Thymus (tissue), 11 donors: ENCODE measurements at regions not wholly inside any gene's neighbourhood (a gene's known extent, or its start where the extent isn't known, plus 50 kb on each side); places are given as distances from the start of the nearest gene placed in this dataset.

Source experiments
- DNase-seq, 9 donors: peaks; one replicate each; pipeline ENCODE4 v3.0.0-alpha.2; 2013; ENCODE audit warnings: low spot score in 9 of 9, low read depth in 6 of 9, missing footprints in 1 of 9
- H3K27ac ChIP-seq, 2 donors: one replicate each; pipeline ENCODE4 v1.5.1; 2013; ENCODE audit warnings: control low read depth in 1 of 2, low read depth in 1 of 2, low read length in 1 of 2, mild to moderate bottlenecking in 1 of 2, moderate library complexity in 1 of 2
- H3K27me3 ChIP-seq, 2 donors: one replicate each; pipeline ENCODE4 v1.5.1; 2013; ENCODE audit warnings: low read length in 1 of 2; ENCODE audit not compliant: control insufficient read depth in 2 of 2, insufficient read depth in 1 of 2
- H3K36me3 ChIP-seq, 2 donors: one replicate each; pipeline ENCODE4 v1.5.1; 2013; ENCODE audit warnings: low read length in 1 of 2, mild to moderate bottlenecking in 1 of 2, moderate library complexity in 1 of 2; ENCODE audit not compliant: control insufficient read depth in 2 of 2, insufficient read depth in 2 of 2
- H3K4me1 ChIP-seq, 2 donors: one replicate each; pipeline ENCODE4 v1.5.1; 2013; ENCODE audit warnings: low read length in 2 of 2; ENCODE audit not compliant: control insufficient read depth in 2 of 2, insufficient read depth in 2 of 2
- H3K4me3 ChIP-seq, 2 donors: one replicate each; pipeline ENCODE4 v1.5.1; 2013; ENCODE audit warnings: low read length in 2 of 2, control low read depth in 1 of 2, mild to moderate bottlenecking in 1 of 2
- H3K9me3 ChIP-seq, 2 donors: one replicate each; pipeline ENCODE4 v1.5.1; 2013; ENCODE audit warnings: low read length in 1 of 2, mild to moderate bottlenecking in 1 of 2; ENCODE audit not compliant: control insufficient read depth in 2 of 2, insufficient read depth in 1 of 2
- WGBS: extraction: QIAGEN DNeasy Blood & Tissue Kit; methylation state at CpG from one replicate; pipeline ENCODE4 v1.1.7; 2013; 5-methylcytosine and 5-hydroxymethylcytosine counted together
- donor health status: healthy.

DNA sequence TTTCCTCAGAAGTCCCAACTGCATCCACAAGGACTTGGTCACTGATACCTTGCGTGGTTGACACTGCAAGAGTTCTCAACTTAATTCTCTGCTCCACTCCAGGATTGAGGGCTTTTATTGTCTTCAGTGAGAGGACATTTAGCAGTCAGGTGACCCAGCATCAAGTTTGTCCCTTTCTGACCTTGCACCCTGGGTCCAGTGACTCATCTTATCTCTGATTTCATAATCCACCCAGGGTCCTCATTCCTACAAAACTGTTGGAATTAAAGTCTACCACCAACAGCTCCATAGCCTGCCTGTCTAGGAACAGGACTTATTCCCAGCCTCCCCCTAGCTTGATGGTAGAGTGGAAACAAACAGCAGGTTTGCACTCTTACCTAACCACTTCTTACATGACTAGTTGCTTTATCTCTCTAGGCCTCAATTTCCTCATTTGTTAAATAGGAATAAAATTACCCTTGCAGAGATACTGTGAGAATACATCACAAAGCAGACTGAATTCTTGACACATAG is 151.3 kb upstream of the LPP start:
- no peak overlapping the region for H3K27ac ChIP-seq

GRCh38 chr3:188003188-188004171 is 150.5 kb upstream of the LPP start:
- H3K27ac ChIP-seq: no peak overlapping the region
- H3K4me1 ChIP-seq: peaks cover 19 to 51% of the 10 kb centered on the region in 2 donors
- H3K9me3 ChIP-seq: no peaks in the 10 kb centered on the region
- H3K36me3 ChIP-seq: no peaks in the 10 kb centered on the region
- 91% methylated on average over 9 of the region's 9 CpGs for WGBS
- no peak overlapping the region for H3K4me3 ChIP-seq
- DNase-seq: no peak
- H3K27me3 ChIP-seq: no peaks in the 10 kb centered on the region

More for the DNA sequence above, 151.3 kb upstream of the LPP start:
- H3K27me3 ChIP-seq: no peaks in the 10 kb centered on the region
- 96% methylated on average over 1 of the region's 1 CpG for WGBS
- H3K4me1 ChIP-seq: peaks cover 24 to 59% of the 10 kb centered on the region in 2 donors
- no peak for DNase-seq
- H3K36me3 ChIP-seq: no peaks in the 10 kb centered on the region
- H3K4me3 ChIP-seq: no peak overlapping the region
- H3K9me3 ChIP-seq: no peaks in the 10 kb centered on the region

- Histone ChIP-seq H3K4me1 (peaks cover 3 to 26% of the 10 kb centered on the region in 2 donors), H3K27ac (no peak overlapping the region)
Measured at GRCh38 chr3:188006726-188007393, 147.1 kb upstream of the LPP start.

GRCh38 chr3:188007897-188008296 is 146.1 kb upstream of the LPP start:
- no peaks in the 10 kb centered on the region for H3K36me3 ChIP-seq
- no peaks in the 10 kb centered on the region for H3K27me3 ChIP-seq
- 98% methylated on average over 6 of the region's 6 CpGs for WGBS
- DNase-seq: no peak
- no peak overlapping the region for H3K4me3 ChIP-seq
- peaks cover 3 to 21% of the 10 kb centered on the region in 2 donors for H3K4me1 ChIP-seq
- no peaks in the 10 kb centered on the region for H3K9me3 ChIP-seq
- no peak overlapping the region for H3K27ac ChIP-seq

More at GRCh38 chr3:188006726-188007393, 147.1 kb upstream of the LPP start:
- no peaks in the 10 kb centered on the region for H3K9me3 ChIP-seq
- WGBS: 80% methylated on average over 17 of the region's 17 CpGs
- no peaks in the 10 kb centered on the region for H3K36me3 ChIP-seq
- no peak for DNase-seq
- no peak overlapping the region for H3K4me3 ChIP-seq
- no peaks in the 10 kb centered on the region for H3K27me3 ChIP-seq

DNA sequence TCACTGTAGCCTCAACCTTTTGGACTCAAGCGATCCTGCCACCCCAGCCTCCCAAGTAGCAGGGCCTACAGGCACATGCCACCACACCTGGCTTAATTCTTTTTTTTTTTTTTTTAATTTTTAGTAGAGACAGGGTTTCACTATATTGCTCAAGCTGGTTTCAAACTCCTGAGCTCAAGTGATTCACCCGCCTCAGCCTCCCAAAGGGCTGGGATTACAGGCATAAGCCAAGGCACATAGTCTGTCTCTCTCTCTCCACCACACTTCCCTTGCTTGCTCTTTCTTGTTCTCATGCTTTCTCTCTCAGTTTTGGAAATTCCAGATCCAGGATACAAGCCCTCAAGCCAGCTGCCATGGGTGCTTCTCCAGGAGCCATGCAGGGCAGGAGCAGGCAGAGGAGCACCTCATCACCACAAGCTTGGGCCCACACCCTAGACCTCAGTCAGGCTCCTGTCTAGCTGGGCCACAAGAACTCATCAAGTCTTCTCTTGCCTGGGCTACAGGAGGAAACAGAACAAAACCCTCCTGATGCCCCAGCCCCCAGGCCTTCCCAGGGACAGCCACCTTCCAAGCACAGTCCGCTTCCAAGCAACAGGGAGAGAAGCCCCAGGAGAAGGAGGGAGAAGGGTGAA is 145.3 kb upstream of the LPP start:
- Histone ChIP-seq H3K27me3 (no peaks in the 10 kb centered on the region), H3K4me3 (no peak overlapping the region), H3K27ac (no peak overlapping the region), H3K9me3 (no peaks in the 10 kb centered on the region), H3K36me3 (no peaks in the 10 kb centered on the region), H3K4me1 (peaks cover 0 to 14% of the 10 kb centered on the region in 2 donors)
- no peak for DNase-seq
- 96% methylated on average over 3 of the region's 3 CpGs for WGBS

GRCh38 chr3:188010478-188010877 is 143.5 kb upstream of the LPP start:
- Histone ChIP-seq H3K36me3 (no peaks in the 10 kb centered on the region), H3K27ac (no peak overlapping the region), H3K27me3 (no peaks in the 10 kb centered on the region), H3K9me3 (no peaks in the 10 kb centered on the region), H3K4me1 (peaks cover 0 to 7% of the 10 kb centered on the region in 2 donors), H3K4me3 (no peak overlapping the region)
- no peak for DNase-seq
- WGBS: 87% methylated on average over 8 of the region's 8 CpGs

- DNase-seq: no peak
- WGBS: 95% methylated on average over 4 of the region's 4 CpGs
Measured at GRCh38 chr3:188019727-188020126, 134.2 kb upstream of the LPP start.

DNA sequence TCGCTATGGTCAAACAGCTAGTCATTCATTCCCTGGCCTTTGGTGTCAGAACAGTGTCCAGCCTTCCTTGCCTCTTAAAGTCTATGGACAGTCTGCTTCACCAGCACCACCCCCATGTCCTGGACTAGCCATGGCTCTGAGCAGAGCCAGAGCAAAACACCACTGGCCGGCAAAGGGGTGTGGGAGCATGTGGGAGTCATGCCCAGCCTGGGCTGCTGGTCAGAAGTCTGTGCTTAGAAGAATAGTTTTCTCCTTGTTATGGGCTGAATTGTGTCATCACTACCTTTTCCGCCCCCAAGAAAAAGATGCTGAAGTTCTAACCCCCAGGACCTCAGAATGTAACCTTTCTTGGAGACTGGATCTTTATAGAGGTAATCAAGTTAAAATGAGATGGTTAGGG is 132.9 kb upstream of the LPP start:
- no peaks in the 10 kb centered on the region for H3K36me3 ChIP-seq
- 97% methylated on average over 3 of the region's 3 CpGs for whole genome bisulfite sequencing
- peaks cover 1 to 6% of the 10 kb centered on the region in 2 donors for H3K4me1 ChIP-seq
- no peak overlapping the region for H3K4me3 ChIP-seq
- no peaks in the 10 kb centered on the region for H3K9me3 ChIP-seq
- H3K27me3 ChIP-seq: no peaks in the 10 kb centered on the region
- DNase-seq: no peak
- no peak overlapping the region for H3K27ac ChIP-seq

More at GRCh38 chr3:188019727-188020126, 134.2 kb upstream of the LPP start:
- Histone ChIP-seq H3K36me3 (no peaks in the 10 kb centered on the region), H3K27ac (no peak overlapping the region), H3K9me3 (no peaks in the 10 kb centered on the region), H3K27me3 (no peaks in the 10 kb centered on the region), H3K4me3 (no peak overlapping the region), H3K4me1 (no peaks in the 10 kb centered on the region)
